ENCODE measurements at regions not wholly inside any gene's neighbourhood (a gene's known extent, or its start where the extent isn't known, plus 50 kb on each side); places are given as distances from the start of the nearest gene placed in this dataset.

DNA sequence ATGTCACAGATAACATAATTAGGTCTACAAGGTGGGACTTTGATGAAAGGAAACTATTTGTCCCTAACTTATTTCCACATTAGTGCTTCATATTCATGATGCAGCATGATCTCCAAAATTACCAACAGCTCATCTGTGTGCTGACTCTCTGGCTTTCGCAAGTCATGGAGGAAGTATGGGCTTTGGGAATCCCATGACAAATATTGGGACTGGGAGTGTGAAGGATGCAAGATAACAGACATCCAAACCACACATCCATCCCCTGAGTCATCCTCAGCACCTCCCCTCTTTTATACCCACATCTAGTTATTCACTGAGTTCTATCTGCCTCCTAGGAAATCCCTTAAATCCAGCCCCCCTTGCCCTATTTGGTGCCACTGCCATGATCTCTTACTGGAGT, 102.8 kb upstream of the COL24A1 start:
- no peak for DNase-seq (ENCODE audit: low read depth, low spot score)
- ChIA-PET CTCF (no interaction called here), POLR2A (no interaction called here)
- no peak for TF ChIP-seq CTCF (IDR thresholded peaks at IDR 0.05; ENCODE audit: insufficient read depth, low read length, missing control alignments)
- H3K4me3 ChIP-seq (ENCODE audit: low read depth, low read length): no peak overlapping the region

GRCh38 chr1:86258101-86258500, 101.5 kb upstream of the COL24A1 start:
- no peak overlapping the region for H3K4me3 ChIP-seq (ENCODE audit: low read depth, low read length)
- TF ChIP-seq CTCF (IDR thresholded peaks at IDR 0.05; ENCODE audit: insufficient read depth, low read length, missing control alignments): no peak
- no peak for DNase-seq (ENCODE audit: low read depth, low spot score)
- ChIA-PET POLR2A (no interaction called here), CTCF (no interaction called here)

DNA sequence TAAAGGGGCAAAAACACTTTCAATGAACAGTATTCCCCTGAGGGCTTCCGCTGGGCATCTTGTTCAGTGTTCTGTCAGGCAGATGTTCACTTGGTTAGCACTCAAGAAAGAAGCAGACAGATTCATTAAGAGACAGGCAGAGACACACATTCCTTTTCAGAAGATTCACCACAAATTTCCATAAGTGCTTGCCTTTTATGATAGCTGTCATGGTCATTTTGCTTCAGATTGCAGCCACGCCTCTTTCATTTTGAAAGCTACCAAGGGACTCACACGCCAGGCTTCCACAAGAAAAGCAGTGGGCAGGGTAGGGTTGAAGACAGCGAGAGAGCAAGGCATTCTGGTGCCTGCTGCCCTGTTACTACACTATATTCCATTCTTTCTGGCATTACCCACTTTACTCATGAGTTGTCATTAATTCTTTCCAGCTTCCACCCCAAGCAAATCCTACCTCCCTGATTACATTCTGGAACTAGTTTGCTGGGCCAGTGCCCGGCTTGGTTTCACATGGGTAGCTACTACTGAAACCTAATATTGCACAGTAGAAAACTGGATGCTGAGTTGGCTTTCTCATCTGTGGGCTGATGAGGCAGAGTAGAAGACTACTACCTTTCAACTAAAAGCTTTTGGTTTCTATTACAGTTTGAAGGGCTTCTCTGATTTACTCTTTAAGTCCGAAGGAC, 91.2 kb upstream of the COL24A1 start:
- no peak for TF ChIP-seq CTCF (IDR thresholded peaks at IDR 0.05; ENCODE audit: insufficient read depth, low read length, missing control alignments)
- ChIA-PET POLR2A (no interaction called here), CTCF (interaction anchor here (2.0 kb wide), 1 partner anchor 14 kb away, joined by 6 read pairs; no protein-coding TSS in a partner anchor)
- no peak for DNase-seq (ENCODE audit: low read depth, low spot score)
- peak overlapping the region; percentile 18 for H3K4me3 ChIP-seq (ENCODE audit: low read depth, low read length)

GRCh38 chr1:86245566-86246190, 89.1 kb upstream of the COL24A1 start:
- DNase-seq (ENCODE audit: low read depth, low spot score): no peak
- TF ChIP-seq CTCF (IDR thresholded peaks at IDR 0.05; ENCODE audit: insufficient read depth, low read length, missing control alignments): no peak
- ChIA-PET POLR2A (no interaction called here), CTCF (no interaction called here)
- no peak overlapping the region for H3K4me3 ChIP-seq (ENCODE audit: low read depth, low read length)

GRCh38 chr1:86239894-86240293, 83.3 kb upstream of the COL24A1 start:
- TF ChIP-seq CTCF (IDR thresholded peaks at IDR 0.05; ENCODE audit: insufficient read depth, low read length, missing control alignments): no peak
- POLR2A ChIA-PET: no interaction called here
- no peak overlapping the region for H3K4me3 ChIP-seq (ENCODE audit: low read depth, low read length)
- no peak for DNase-seq (ENCODE audit: low read depth, low spot score)
- CTCF ChIA-PET: no interaction called here

GRCh38 chr1:86239490-86239889, 82.9 kb upstream of the COL24A1 start:
- H3K4me3 ChIP-seq (ENCODE audit: low read depth, low read length): no peak overlapping the region
- TF ChIP-seq CTCF (IDR thresholded peaks at IDR 0.05; ENCODE audit: insufficient read depth, low read length, missing control alignments): no peak
- POLR2A ChIA-PET: no interaction called here
- no peak for DNase-seq (ENCODE audit: low read depth, low spot score)
- CTCF ChIA-PET: no interaction called here

All from AG04449 (cell line).